Amniotic stem cell (primary cell): ENCODE measurements at regions not wholly inside any gene's neighbourhood (a gene's known extent, or its start where the extent isn't known, plus 50 kb on each side); places are given as distances from the start of the nearest gene placed in this dataset.

Source experiments
- DNase-seq: peaks from one replicate; lab custom pipeline; 2025; lab: John Stamatoyannopoulos, UW

DNA sequence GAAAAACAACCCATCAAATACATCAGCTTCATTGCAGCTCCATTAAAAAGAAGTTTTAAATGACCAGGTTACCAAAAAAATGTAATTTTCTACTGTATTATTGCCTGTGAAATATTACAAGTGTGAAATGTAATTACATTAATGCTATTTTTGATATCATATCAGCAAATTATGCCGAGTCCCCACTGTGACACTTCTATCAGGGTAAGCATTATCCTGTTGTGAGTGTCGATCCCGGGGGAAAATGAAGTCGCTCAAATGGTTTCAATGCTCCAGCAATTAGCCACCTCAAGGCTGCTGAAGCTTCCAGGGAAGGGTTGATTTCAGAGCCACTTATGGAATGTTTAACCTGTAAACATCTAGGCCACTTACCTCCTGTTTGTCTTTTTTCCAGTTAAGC is 70.4 kb downstream of the RCN1 start:
- DNase-seq: no peak

- DNase-seq: no peak
Measured at GRCh38 chr11:32162351-32162750, 71.5 kb downstream of the RCN1 start.

DNA sequence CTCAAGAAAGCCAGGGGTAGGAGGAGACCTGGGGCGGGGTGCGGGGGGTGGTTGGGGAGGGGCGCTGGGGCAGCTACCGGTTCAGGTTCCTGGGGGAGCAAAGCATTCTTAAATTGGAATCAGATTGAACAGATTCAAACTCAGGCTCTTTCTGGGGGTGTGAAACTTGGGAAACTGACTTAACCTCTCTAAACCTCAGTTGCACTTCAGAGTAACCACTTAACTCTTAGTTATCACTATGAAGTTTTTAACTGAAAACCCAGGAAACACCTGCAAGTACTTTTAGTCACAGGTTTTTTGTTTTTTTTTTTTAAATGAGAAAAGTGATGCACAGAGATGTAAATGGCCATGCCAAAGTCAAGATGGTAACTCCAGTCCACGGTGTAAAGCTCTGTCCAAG is 72.0 kb downstream of the RCN1 start:
- no peak for DNase-seq

- no peak for DNase-seq
Measured at GRCh38 chr11:32163557-32163956, 72.7 kb downstream of the RCN1 start.

DNA sequence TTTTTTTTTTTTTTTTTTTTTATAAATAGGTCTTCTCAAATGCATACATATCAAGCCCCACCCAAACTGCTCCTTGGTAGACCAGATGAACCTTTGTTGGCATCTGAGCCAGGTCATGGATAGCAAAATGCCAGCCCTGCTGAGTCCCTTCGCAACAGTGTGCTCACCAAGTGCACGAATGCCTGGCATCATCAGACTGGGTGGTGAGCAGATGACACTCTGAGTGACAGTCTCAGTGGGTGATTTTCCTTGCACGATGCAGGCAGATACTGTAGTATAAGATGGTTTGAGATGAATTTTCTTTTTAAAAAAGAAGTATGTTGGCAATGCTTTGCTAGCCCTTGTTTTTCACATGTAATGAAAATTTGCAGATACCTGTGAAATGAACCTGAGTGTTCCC is 74.0 kb downstream of the RCN1 start:
- no peak for DNase-seq

GRCh38 chr11:32168924-32169323 is 78.0 kb downstream of the RCN1 start:
- DNase-seq: no peak

- no peak for DNase-seq
Measured at GRCh38 chr11:32171445-32171844, 80.6 kb downstream of the RCN1 start.

- DNase-seq: no peak
Measured at GRCh38 chr11:32172041-32172847, 81.4 kb downstream of the RCN1 start.

DNA sequence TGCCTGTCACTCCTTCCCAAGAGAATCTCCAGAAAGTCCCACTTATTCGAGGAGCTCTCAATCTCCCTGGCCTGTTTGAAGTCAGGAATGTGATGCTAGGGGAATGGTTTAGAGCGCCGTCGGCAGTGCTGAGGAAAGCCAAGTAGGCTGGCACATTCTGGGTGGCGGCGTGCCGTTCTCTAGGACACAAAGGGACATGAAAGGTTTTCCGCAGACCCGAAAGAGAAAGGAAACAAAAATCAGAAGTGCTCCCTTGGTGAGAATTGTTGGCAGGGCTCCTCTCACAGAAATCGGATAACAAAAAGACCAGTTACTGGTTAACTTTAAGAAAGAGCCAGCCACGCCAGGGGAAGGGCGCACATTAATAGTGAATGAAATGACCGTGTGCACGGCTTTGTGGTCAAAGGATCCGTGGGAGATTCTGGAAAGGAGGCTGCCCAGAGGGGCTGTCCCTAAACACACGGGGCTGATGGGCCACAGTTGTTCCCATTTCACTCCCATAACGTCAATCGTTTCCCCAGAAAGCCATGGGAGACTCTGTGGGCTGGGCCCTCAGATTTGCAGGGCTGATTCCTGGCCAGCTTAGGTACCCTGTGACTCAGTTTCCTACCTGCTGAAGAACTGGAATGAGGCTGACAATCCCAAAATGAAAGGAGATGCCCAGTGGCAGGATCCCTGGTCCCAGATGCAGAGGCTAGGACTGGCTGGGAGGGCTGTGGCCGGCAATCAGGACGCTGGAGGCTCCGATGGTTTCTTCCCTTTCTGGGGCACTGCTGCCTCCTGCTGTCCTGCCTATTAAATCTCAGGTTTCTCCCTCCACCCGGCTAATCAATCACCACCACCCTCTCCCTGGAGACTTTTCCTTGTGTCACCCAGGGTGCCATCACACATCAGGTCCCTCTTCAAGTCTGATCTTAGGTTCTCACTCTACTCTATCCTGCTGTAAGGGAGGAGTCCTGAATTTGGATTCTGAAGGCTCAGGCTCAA is 82.3 kb downstream of the RCN1 start:
- DNase-seq: peak; percentile 24

- no peak for DNase-seq
Measured at GRCh38 chr11:32173977-32174376, 83.1 kb downstream of the RCN1 start.

DNA sequence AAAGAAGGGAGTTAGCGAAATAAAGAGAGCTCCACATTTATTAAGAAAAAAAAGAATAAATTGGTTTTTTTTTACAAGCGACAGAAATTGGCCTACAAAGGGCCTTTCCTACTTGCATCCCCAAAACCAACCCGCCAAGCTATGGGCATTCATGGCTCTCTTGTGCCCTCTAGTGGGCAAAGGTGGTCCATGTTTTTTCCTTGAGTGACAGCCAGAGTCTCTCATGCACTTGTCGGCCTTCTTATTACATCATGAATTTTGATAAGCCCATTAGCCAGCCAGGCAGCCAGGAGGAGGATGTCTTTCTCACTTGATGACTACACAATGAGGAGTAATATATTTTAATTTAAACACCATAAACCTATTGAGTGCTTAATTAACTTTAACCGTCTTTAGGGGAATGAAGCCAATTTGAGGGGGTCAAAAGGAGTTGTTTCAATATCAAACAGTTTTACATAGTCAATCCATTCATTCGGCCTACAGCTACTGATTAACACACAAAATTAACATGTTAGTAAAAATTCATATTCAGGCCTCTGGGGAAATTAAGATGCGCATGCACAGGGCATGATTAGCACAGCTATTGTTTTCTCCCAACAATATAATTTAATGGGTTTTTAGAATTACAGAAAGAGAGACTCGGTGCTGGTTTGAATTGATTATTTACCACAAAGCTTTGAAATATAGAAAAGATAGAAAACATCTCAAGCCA is 85.5 kb downstream of the RCN1 start:
- peak; percentile 47 for DNase-seq

GRCh38 chr11:32178692-32179091 is 87.8 kb downstream of the RCN1 start:
- no peak for DNase-seq

- DNase-seq: no peak
Measured at GRCh38 chr11:32183512-32183911, 92.6 kb downstream of the RCN1 start.

DNA sequence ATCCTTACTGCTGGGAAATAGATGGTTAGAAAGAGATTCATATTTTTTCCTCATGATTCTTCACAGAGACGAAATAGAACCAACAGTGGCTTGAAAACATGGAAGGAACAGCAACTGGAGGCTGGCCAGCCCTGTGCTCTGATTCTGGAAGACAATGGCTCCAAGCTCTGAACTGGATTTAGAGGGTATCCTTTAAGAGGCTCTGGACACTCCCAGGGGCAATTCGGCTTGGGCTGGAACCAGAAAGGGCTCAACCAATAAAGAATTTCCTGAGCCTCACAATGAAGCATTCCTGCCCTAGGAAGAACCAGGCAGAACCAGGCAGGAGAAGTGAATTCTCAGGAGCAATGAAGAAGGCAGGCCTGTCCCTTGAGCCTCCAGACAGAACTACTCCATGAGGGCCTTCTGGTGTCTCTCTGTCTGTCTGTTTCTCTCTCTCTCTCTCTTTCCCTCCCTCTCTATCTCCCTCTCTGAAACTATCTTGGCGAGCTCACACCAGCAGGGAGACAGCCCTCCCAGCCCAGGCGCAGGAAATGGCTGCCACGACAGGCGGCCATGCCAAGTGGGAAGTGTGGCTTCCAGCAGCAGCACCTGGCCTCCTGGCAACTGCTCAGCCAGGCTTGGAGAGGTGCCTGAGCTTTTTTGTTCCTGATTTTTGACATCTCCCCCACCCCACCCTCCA is 93.3 kb downstream of the RCN1 start:
- no peak for DNase-seq

DNA sequence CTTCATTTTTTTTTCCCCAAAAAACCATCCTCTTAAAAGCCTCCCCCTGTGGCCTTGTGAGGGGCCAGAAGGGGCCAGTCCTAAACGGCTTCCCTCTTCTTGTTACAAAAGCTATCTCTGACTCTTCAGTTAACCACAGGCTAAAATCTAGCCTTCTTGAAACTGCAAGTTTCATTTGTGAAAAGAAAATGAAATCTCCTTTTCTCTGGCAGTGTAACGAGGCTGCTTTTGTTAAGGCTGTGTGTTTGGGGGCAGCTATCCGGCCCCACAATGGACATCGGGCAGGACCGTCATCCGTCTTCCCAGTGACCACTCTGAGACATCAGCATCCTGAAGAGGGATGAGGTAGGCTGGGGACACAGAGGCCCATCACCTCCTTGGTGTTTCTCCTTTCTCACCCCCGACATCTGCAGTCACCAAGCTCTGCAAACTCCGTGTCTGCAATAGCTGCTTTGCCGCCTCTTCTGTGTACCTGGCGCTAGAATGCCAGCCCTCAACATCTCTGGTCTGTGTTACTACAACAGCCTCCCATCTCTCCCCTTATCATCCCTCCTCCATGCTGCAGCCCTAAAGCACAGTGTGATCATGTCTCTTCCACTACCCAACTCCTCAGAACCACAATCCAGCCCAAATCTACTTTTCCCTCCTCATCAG is 94.0 kb downstream of the RCN1 start:
- DNase-seq: no peak

DNA sequence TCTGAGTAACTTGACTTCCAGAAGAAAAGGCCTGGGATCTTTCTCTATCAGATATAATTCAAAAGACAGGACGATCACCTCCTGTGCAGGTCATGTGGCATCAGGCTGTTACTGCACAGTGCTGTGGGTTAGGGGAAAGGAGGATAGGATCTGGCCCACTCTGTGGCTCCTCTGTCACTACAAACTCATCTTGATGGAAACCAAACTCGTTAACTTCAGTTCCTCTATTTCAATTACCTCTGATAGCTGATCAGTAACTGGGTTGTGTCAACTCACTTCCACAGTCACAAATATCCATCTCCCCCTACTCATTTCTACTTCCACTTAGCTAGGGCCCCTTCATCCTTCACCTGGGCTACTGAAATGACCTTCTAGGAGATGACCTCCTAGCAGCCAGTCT is 95.2 kb downstream of the RCN1 start:
- DNase-seq: no peak

GRCh38 chr11:32187111-32187510 is 96.2 kb downstream of the RCN1 start:
- no peak for DNase-seq

DNA sequence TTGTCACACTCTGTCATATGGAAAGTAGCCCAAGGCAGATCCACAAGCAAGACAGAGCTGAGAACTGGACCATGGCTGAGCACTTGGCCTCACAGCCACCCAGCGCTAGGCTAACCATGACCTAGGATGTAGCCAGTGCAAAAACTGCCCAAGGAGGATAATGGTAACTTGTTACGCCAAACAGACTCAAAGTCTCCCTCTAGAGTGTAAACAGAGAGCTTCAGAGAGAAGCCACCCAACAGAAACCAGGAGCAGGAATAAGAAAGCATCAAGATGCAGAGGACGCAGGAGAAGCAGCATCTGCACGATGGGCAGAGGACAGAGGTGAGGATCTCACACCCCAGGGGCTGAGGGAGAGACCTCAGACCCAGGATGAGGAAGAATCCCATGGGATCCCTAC is 97.9 kb downstream of the RCN1 start:
- DNase-seq: no peak

DNA sequence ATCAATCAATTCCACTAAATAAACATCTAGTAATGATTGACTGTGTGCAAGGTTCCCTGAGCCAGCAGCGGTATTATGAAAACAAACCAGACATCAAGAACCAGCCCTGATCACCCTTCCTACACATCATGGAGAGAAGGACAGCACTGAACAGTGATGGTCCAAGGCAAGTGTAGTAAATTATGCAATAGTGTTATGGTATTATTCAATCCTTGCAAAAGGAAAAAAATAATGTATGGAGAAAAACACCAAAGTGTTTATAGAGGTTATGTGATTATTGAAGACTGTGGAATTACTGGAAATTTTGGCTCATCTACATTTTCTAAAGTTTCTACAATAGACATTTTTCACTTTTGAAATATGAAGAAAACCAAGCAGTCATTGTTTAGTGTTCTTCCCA is 105.3 kb downstream of the RCN1 start:
- DNase-seq: no peak

DNA sequence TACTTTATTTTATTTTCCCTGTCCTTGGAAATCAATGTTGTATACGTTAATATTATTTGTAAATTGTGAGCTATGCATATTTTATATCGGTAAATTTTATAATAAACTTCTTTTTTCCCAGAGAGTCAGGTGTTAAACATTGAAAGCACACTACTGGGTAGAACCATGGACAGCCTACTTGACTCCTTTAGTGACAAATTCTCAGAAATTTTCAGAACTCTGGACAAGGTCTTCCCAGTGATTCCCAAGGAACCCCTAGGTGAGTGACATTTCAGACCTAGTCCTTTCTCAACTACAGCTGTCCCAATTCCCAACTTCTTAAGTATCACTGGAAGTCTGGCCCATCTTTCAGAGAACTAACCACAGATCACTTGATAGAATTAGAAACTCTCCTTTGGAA is 107.2 kb downstream of the RCN1 start:
- no peak for DNase-seq

GRCh38 chr11:32200136-32200847 is 109.4 kb downstream of the RCN1 start:
- no peak for DNase-seq
